ENCODE measurements at regions not wholly inside any gene's neighbourhood (a gene's known extent, or its start where the extent isn't known, plus 50 kb on each side); places are given as distances from the start of the nearest gene placed in this dataset.
A peak's percentile ranks its signal among the peaks of the same experiment; 100 is the strongest.

DNA sequence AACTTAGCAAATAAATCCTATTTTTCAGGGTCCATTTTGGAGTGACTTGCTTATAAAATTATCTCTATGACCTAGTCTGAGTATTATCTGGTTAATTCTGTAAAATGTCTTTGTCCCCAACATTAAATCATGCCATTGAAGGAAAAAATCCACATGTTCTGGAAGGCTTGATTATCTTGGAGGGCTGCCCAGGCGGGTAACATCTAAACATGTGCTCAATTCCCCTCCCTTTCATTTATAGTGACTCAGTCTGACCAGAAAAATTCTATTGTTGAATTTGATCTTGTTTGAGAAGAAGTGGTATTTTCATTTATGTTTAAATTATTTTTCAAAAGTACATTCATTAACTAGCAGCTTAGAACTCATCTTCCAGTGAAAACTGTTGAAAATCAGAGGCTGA lies 55.4 kb upstream of the SLC10A7 start:
- DNase-seq (ENCODE audit: low spot score), result no peak

DNA sequence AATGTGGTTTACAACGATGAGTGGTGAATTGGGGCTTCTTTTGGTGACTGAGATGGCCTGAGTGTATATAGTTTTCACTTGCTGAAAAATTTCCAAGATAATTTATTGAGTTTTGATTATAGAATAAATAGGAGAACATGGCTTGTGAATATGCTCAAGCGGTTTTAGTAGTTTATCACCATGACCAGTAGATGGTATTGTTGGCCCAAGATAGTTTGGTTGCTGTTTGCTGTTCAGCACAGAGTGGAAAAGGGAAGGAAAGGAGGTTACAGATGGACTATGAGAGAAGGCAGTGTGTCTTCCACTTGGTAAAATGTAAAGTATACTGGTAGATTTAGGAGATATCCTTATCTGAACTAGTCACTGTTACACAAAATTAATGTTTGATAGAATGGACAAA lies 55.8 kb upstream of the POU4F2 start:
- peak; percentile 0 for DNase-seq (ENCODE audit: low spot score)

GRCh38 chr4:146585761-146586333 lies 52.8 kb upstream of the POU4F2 start:
- DNase-seq (ENCODE audit: low spot score), result no peak
